Sciatic nerve (tissue), 2 donors: ENCODE measurements at regions not wholly inside any gene's neighbourhood (a gene's known extent, or its start where the extent isn't known, plus 50 kb on each side); places are given as distances from the start of the nearest gene placed in this dataset.

ENCODE experiments used
- ATAC-seq: fragments of 200-7000 bp; cut with Tn5 transposase; one replicate; pipeline ENCODE4 v1.9.1; 2020; ENCODE audit warnings: mild to moderate bottlenecking, moderate library complexity
- DNase-seq: peaks from one replicate; pipeline ENCODE4 v3.0.0-alpha.2; 2020; ENCODE audit warnings: low spot score
- intact Hi-C: fragments of 100-400 bp; cut with DNase I; formaldehyde crosslinking; loops from one replicate; pipeline ENCODE4 v1.14.2; 2022
- donor health status: DM: no; HTN: no; CAD: no.
- donor health status: DM: no; HTN: no; CAD: no.

GRCh38 chr1:227391211-227391610, 72.9 kb upstream of the CDC42BPA start:
- ATAC-seq (no peak), DNase-seq (no peak)
- intact Hi-C loops: no loop called here

- intact Hi-C loops: no loop called here
- DNase-seq (no peak), ATAC-seq (no peak)
These were observed 72.2 kb upstream of the CDC42BPA start for GRCh38 chr1:227390525-227390924.

- intact Hi-C loops: no loop called here
- DNase-seq: no peak
- ATAC-seq: no peak
These were observed 70.2 kb upstream of the CDC42BPA start for GRCh38 chr1:227388214-227389168.

GRCh38 chr1:227379555-227379892, 61.2 kb upstream of the CDC42BPA start:
- DNase-seq: no peak
- intact Hi-C loops: no loop called here
- no peak for ATAC-seq

- ATAC-seq (no peak), DNase-seq (no peak)
- intact Hi-C loops: no loop called here
These were observed 60.7 kb upstream of the CDC42BPA start for GRCh38 chr1:227378871-227379554.

GRCh38 chr1:227378181-227378580, 59.9 kb upstream of the CDC42BPA start:
- ATAC-seq (no peak), DNase-seq (no peak)
- intact Hi-C loops: no loop called here

- intact Hi-C loops: no loop called here
- ATAC-seq (no peak), DNase-seq (no peak)
These were observed 56.6 kb upstream of the CDC42BPA start for GRCh38 chr1:227374846-227375245.

- intact Hi-C loops: no loop called here
- no peak for ATAC-seq
- DNase-seq: no peak
These were observed 54.4 kb upstream of the CDC42BPA start for GRCh38 chr1:227372726-227373130.

- intact Hi-C loops: no loop called here
- ATAC-seq: no peak
- no peak for DNase-seq
These were observed 52.4 kb upstream of the CDC42BPA start for GRCh38 chr1:227370533-227371254.

- DNase-seq (no peak), ATAC-seq (no peak)
- intact Hi-C loops: no loop called here
These were observed 50.9 kb upstream of the CDC42BPA start for GRCh38 chr1:227369102-227369760.
